Gastroesophageal sphincter (tissue), 4 donors: ENCODE measurements at regions not wholly inside any gene's neighbourhood (a gene's known extent, or its start where the extent isn't known, plus 50 kb on each side); places are given as distances from the start of the nearest gene placed in this dataset.

ENCODE experiments used
- ATAC-seq: fragments of 150-250 bp; one replicate; pipeline ENCODE4 v1.9.1; 2016; ENCODE audit warnings: mild to moderate bottlenecking, moderate library complexity
- H3K27ac ChIP-seq, 4 donors: fragments of 200-600 bp; sonication (generic) in 3 of 4; 1 replicate in 3 of 4; 2 replicates in 1 of 4; pipeline ENCODE4 v1.5.1; 2016 to 2019
- H3K27me3 ChIP-seq: fragments of 200-600 bp; sonication (generic); one replicate; pipeline ENCODE4 v1.5.1; 2019
- H3K36me3 ChIP-seq, 2 donors: fragments of 200-600 bp; sonication (generic); one replicate each; pipeline ENCODE4 v1.5.1; 2019; ENCODE audit warnings: control low read depth in 1 of 2
- H3K4me1 ChIP-seq, 3 donors: fragments of 200-600 bp; sonication (generic); 1 replicate in 2 of 3; 2 replicates in 1 of 3; pipeline ENCODE4 v1.5.1; 2016 to 2019; ENCODE audit warnings: control low read depth in 2 of 3
- H3K4me3 ChIP-seq, 2 donors: fragments of 200-600 bp; sonication (generic); one replicate each; pipeline ENCODE4 v1.5.1; 2019; ENCODE audit warnings: mild to moderate bottlenecking in 1 of 2, moderate library complexity in 1 of 2
- H3K9me3 ChIP-seq, 3 donors: fragments of 200-600 bp; sonication (generic); one replicate each; pipeline ENCODE4 v1.5.1; 2017 to 2019; ENCODE audit warnings: control low read depth in 2 of 3
- CTCF ChIP-seq, 4 experiments: fragments of 200-600 bp in 2 of 4; fragments of 450-650 bp in 2 of 4; sonication (generic) in 1 of 4; IDR thresholded peaks; one replicate each; pipeline ENCODE4 v1.5.1; 2017 to 2019; ENCODE audit warnings: antibody characterized with exemption in 4 of 4, mild to moderate bottlenecking in 2 of 4, moderate library complexity in 2 of 4
- EP300 ChIP-seq: sonication (generic); formaldehyde crosslinking; IDR thresholded peaks from one replicate; pipeline ENCODE4 v1.6.1; 2017; ENCODE audit warnings: antibody characterized with exemption, mild to moderate bottlenecking
- POLR2A ChIP-seq, 2 donors: fragments of 450-650 bp; IDR thresholded peaks; one replicate each; pipeline ENCODE4 v1.6.1; 2017; ENCODE audit warnings: antibody characterized with exemption in 2 of 2, mild to moderate bottlenecking in 2 of 2, moderate library complexity in 1 of 2
- POLR2AphosphoS5 ChIP-seq: sonication (generic); formaldehyde crosslinking; IDR thresholded peaks from one replicate; pipeline ENCODE4 v1.6.1; 2017; ENCODE audit warnings: antibody characterized with exemption
- WGBS, 2 donors: methylation state at CpG; one replicate each; pipeline ENCODE4 v1.1.5; 2018; ENCODE audit warnings: low coverage in 1 of 2; 5-methylcytosine and 5-hydroxymethylcytosine counted together

- WGBS, 2 donors: 0 to 10% methylated on average over 2 to 3 of the region's 3 CpGs
Observed at GRCh38 chr2:174697255-174697654, 67.0 kb downstream of the CHRNA1 start.

DNA sequence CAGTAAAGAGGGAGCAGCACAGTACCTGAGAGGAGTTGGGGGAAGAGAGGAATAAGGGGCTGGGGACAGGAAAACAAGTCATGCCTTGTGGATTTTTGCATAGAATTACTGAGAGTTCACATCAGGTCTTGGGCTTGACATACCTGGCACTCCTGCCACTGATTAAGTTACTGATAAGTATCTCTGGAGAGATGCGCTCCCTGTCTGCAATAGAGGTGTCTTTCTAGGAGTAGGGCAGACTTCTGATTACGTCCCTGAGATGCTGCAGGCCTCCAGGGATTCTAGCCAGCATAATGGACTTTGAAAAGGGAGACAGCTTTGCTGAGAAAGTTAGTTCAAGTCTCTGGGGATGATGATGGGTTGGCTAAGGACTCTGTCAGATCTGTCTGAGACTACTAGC is 69.4 kb downstream of the CHRNA1 start:
- H3K27me3 ChIP-seq: peaks cover 5% of the 10 kb centered on the region
- H3K4me3 ChIP-seq: no peak overlapping the region
- WGBS, 2 donors: 60% methylated on average over 1 of the region's 2 CpGs; no CpG with 5 or more reads in 1 of the 2 donors
- H3K9me3 ChIP-seq: no peaks in the 10 kb centered on the region
- TF ChIP-seq POLR2AphosphoS5: no peak
- no peak for TF ChIP-seq POLR2A (IDR thresholded peaks at IDR 0.05)
- TF ChIP-seq EP300: no peak
- no peak for ATAC-seq
- no peak overlapping the region for H3K27ac ChIP-seq
- H3K4me1 ChIP-seq: no peaks in the 10 kb centered on the region
- no peaks in the 10 kb centered on the region for H3K36me3 ChIP-seq

More at GRCh38 chr2:174697255-174697654, 67.0 kb downstream of the CHRNA1 start:
- no peaks in the 10 kb centered on the region for H3K9me3 ChIP-seq
- TF ChIP-seq POLR2AphosphoS5: no peak
- peak; percentile 36 to 75 (median 57) for TF ChIP-seq CTCF (IDR thresholded peaks at IDR 0.05)
- peaks cover 5% of the 10 kb centered on the region for H3K27me3 ChIP-seq
- no peak overlapping the region for H3K4me3 ChIP-seq
- no peak overlapping the region for H3K27ac ChIP-seq
- peak; percentile 72 for ATAC-seq
- no peaks in the 10 kb centered on the region for H3K4me1 ChIP-seq
- no peaks in the 10 kb centered on the region for H3K36me3 ChIP-seq

GRCh38 chr2:174694196-174694878 is 69.9 kb downstream of the CHRNA1 start:
- Histone ChIP-seq H3K36me3 (no peaks in the 10 kb centered on the region), H3K4me3 (no peak overlapping the region), H3K27me3 (peaks cover 5% of the 10 kb centered on the region), H3K9me3 (no peaks in the 10 kb centered on the region), H3K27ac (no peak overlapping the region), H3K4me1 (no peaks in the 10 kb centered on the region)
- no peak for ATAC-seq
- TF ChIP-seq POLR2AphosphoS5 (no peak), EP300 (no peak), CTCF (IDR thresholded peaks at IDR 0.05) (no peak), POLR2A (IDR thresholded peaks at IDR 0.05) (no peak)
- WGBS, 2 donors: 84 to 94% methylated on average over 4 of the region's 5 CpGs

DNA sequence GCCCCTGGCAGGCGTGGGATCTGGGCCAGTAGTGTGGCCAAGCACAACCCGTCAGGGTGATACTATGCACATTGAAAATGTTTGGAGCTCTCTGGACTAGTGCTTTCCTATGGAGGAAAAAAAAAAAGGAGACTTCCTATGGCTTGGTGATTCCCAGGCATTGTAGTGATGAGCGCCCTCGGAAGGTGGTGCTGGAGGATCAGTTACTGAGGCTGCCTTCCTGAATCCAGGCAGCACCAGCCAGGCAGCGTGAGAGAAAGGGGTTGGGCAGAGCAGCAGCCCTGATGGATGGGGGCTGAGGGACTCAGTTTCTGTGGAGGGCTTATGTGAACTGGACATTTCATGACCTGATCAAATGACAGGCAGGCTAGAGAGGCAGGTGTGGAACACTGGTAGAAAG is 70.9 kb downstream of the CHRNA1 start:
- Histone ChIP-seq H3K36me3 (no peaks in the 10 kb centered on the region), H3K4me3 (no peak overlapping the region), H3K4me1 (peaks cover 0 to 2% (median 0%) of the 10 kb centered on the region in 3 donors), H3K9me3 (no peaks in the 10 kb centered on the region), H3K27ac (no peak overlapping the region), H3K27me3 (peaks cover 5% of the 10 kb centered on the region)
- no peak for ATAC-seq
- TF ChIP-seq POLR2A (IDR thresholded peaks at IDR 0.05) (no peak), POLR2AphosphoS5 (no peak), EP300 (no peak), CTCF (IDR thresholded peaks at IDR 0.05) (no peak)
- WGBS, 2 donors: 71 to 94% methylated on average over 2 to 3 of the region's 5 CpGs

DNA sequence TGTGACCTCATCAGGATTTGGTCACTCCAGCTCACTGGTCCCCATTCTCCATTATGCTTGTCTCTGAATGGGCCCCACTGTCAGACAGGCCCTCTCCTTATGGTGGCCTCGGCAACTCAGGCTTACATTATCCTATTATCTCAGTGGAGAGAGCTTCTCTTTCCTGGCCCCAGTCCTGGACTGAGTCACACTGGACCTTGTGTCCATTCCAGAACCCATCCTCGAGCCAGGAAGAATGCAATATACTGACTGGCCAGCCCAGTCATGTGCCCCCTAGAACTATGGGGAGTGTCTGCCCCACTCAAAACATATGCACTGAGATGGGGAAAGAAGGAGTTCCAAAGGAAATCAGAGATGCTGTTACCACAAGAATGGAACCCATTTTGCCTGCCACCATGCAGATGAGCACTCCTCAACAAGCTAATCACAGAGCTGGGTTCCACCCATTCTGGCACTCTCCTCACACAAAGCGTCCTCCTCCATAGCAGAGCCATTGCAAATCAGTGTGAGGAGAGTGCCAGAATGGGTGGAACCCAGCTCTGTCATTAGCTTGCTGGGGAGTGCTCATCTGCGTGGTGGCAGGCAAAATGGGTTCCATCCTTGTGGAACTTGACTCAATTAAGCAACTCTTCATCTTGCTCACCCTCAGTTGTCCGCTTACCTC is 71.9 kb downstream of the CHRNA1 start:
- peaks cover 5% of the 10 kb centered on the region for H3K27me3 ChIP-seq
- no peak overlapping the region for H3K27ac ChIP-seq
- H3K4me3 ChIP-seq: no peak overlapping the region
- no peaks in the 10 kb centered on the region for H3K9me3 ChIP-seq
- WGBS, 2 donors: 59 to 100% methylated on average over 1 to 3 of the region's 5 CpGs
- peaks cover 0 to 7% (median 0%) of the 10 kb centered on the region in 3 donors for H3K4me1 ChIP-seq
- H3K36me3 ChIP-seq: no peaks in the 10 kb centered on the region
- TF ChIP-seq EP300: no peak
- no peak for TF ChIP-seq POLR2AphosphoS5
- TF ChIP-seq POLR2A (IDR thresholded peaks at IDR 0.05): no peak
- TF ChIP-seq CTCF (IDR thresholded peaks at IDR 0.05): no peak
- ATAC-seq: peak; percentile 53
